Neural cell (in vitro differentiated cells): ENCODE measurements at regions not wholly inside any gene's neighbourhood (a gene's known extent, or its start where the extent isn't known, plus 50 kb on each side); places are given as distances from the start of the nearest gene placed in this dataset.

ENCODE experiments used
- H2AFZ ChIP-seq: fragments of 200-600, 300-800 bp; sonication (generic), shearing (Covaris generic); 2 replicates; pipeline ENCODE4 v1.6.0; 2014; ENCODE audit warnings: low read depth, mild to moderate bottlenecking, antibody characterized with exemption, low read length, moderate library complexity
- H3F3A ChIP-seq: fragments of 200-600 bp; shearing (Covaris generic); 2 replicates; pipeline ENCODE4 v1.6.1; 2016; ENCODE audit warnings: mild to moderate bottlenecking, moderate library complexity, mixed read lengths, antibody characterized with exemption, low read length; ENCODE audit not compliant: insufficient read depth, poor library complexity, severe bottlenecking
- H3K27ac ChIP-seq: fragments of 200-600, 300-800 bp; sonication (generic), shearing (Covaris generic); 2 replicates; pipeline ENCODE4 v1.5.1; 2014; ENCODE audit warnings: mild to moderate bottlenecking, low read length, moderate library complexity
- H3K27me3 ChIP-seq: fragments of 300-800, 200-600 bp; sonication (generic), shearing (Covaris generic); 2 replicates; pipeline ENCODE4 v1.6.0; 2014; ENCODE audit warnings: mild to moderate bottlenecking, low read depth, low read length, moderate library complexity; ENCODE audit not compliant: insufficient read depth
- H3K36me3 ChIP-seq: fragments of 300-800, 200-600 bp; sonication (generic), shearing (Covaris generic); 2 replicates; pipeline ENCODE4 v1.5.1; 2014; ENCODE audit warnings: mild to moderate bottlenecking, antibody characterized with exemption, low read length, moderate library complexity; ENCODE audit not compliant: insufficient read depth
- H3K4me2 ChIP-seq: fragments of 300-800, 200-600 bp; sonication (generic), shearing (Covaris generic); 2 replicates; pipeline ENCODE4 v1.6.0; 2014; ENCODE audit warnings: mild to moderate bottlenecking, low read length
- H3K4me3 ChIP-seq: fragments of 300-800, 200-600 bp; sonication (generic), shearing (Covaris generic); 2 replicates; pipeline ENCODE4 v1.5.1; 2014; ENCODE audit warnings: mild to moderate bottlenecking, low read length, moderate library complexity
- H3K79me2 ChIP-seq: fragments of 200-600 bp; shearing (Covaris generic); replicated peaks from 2 replicates; pipeline ENCODE4 v1.6.0; 2014; ENCODE audit warnings: mild to moderate bottlenecking, low read length, moderate library complexity; ENCODE audit not compliant: insufficient read depth
- H3K9ac ChIP-seq: fragments of 300-800, 200-600 bp; sonication (generic), shearing (Covaris generic); 2 replicates; pipeline ENCODE4 v1.6.1; 2016; ENCODE audit warnings: mild to moderate bottlenecking, low read length, mixed read lengths
- H3K9me2 ChIP-seq: fragments of 200-600 bp; shearing (Covaris generic); 2 replicates; pipeline ENCODE4 v1.6.1; 2016; ENCODE audit warnings: mild to moderate bottlenecking, low read length, mixed read lengths; ENCODE audit not compliant: insufficient read depth
- H3K9me3 ChIP-seq: fragments of 200-600, 300-800 bp; sonication (generic), shearing (Covaris generic); 2 replicates; pipeline ENCODE4 v1.6.1; 2016; ENCODE audit warnings: mild to moderate bottlenecking, mixed run types, low read length, moderate library complexity, mixed read lengths
- H4K20me1 ChIP-seq: fragments of 200-600 bp; shearing (Covaris generic); 2 replicates; pipeline ENCODE4 v1.6.1; 2016; ENCODE audit warnings: mild to moderate bottlenecking, mixed run types; ENCODE audit not compliant: insufficient read depth
- CTCF ChIP-seq: fragments of 450-650 bp; IDR thresholded peaks from 2 replicates; pipeline ENCODE4 v1.5.1; 2014; ENCODE audit warnings: antibody characterized with exemption, mild to moderate bottlenecking, moderate library complexity; ENCODE audit not compliant: poor library complexity, severe bottlenecking
- EP300 ChIP-seq: fragments of 450-650 bp; conservative IDR thresholded peaks from 2 replicates; pipeline ENCODE4 v1.6.1; 2014; ENCODE audit warnings: antibody characterized with exemption, mild to moderate bottlenecking, moderate library complexity; ENCODE audit not compliant: poor library complexity, severe bottlenecking
- EZH2 ChIP-seq: fragments of 200-600, 300-800 bp; shearing (Covaris generic), sonication (generic); IDR thresholded peaks from 2 replicates; pipeline ENCODE4 v1.6.1; 2014; ENCODE audit warnings: antibody characterized with exemption, low read length, borderline replicate concordance, mild to moderate bottlenecking; ENCODE audit not compliant: insufficient read depth, poor library complexity, severe bottlenecking
- MXI1 ChIP-seq: fragments of 450-650 bp; conservative IDR thresholded peaks from 2 replicates; pipeline ENCODE4 v1.6.1; 2014; ENCODE audit warnings: antibody characterized with exemption, mild to moderate bottlenecking; ENCODE audit not compliant: poor library complexity, severe bottlenecking
- POLR2AphosphoS5 ChIP-seq: IDR thresholded peaks from 2 replicates; pipeline ENCODE4 v1.6.1; 2012
- RAD21 ChIP-seq: fragments of 450-650 bp; conservative IDR thresholded peaks from 2 replicates; pipeline ENCODE4 v1.6.1; 2014; ENCODE audit warnings: antibody characterized with exemption, mild to moderate bottlenecking, moderate library complexity
- SMC3 ChIP-seq: fragments of 450-650 bp; conservative IDR thresholded peaks from 2 replicates; pipeline ENCODE4 v1.6.1; 2014; ENCODE audit warnings: antibody characterized with exemption, mild to moderate bottlenecking, moderate library complexity; ENCODE audit not compliant: poor library complexity
- TAF1 ChIP-seq: IDR thresholded peaks from 2 replicates; pipeline ENCODE4 v1.6.1; 2012; ENCODE audit warnings: low read depth
- TF ChIP-seq, protein P1 (sequence below): IDR thresholded peaks from 2 replicates; pipeline ENCODE4 v1.6.1; 2012; ENCODE audit warnings: borderline replicate concordance

DNA sequence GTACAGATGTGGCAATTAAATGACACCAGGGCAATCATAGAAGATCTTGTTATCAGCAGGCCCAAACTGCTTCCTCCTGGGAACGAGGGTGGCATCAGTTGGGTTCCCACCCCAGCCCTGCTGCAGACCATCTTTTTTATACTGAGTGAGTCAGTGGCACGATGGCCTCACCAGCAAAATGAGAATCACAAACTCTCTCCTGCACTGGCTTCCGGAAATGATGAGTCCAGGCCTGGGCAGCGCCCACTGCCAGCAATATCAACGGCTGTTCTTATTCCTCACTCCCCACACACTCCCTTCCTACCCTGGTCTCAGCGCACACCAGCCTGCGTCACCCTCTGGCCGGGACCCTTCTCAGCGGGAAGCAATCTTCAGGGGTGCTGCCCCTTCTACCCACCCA lies 340.3 kb downstream of the FOXL1 start:
- no peaks in the 10 kb centered on the region for H3K79me2 ChIP-seq
- H3K27me3 ChIP-seq = no peaks in the 10 kb centered on the region
- H3K9me2 ChIP-seq = no peaks in the 10 kb centered on the region
- no peak overlapping the region for H3K4me3 ChIP-seq
- H3F3A ChIP-seq = no peaks in the 10 kb centered on the region
- no peaks in the 10 kb centered on the region for H3K36me3 ChIP-seq
- H3K4me2 ChIP-seq = no peak overlapping the region
- no peak overlapping the region for H3K9ac ChIP-seq
- H4K20me1 ChIP-seq = no peaks in the 10 kb centered on the region
- no peaks in the 10 kb centered on the region for H3K9me3 ChIP-seq
- TF ChIP-seq, protein P1, sequence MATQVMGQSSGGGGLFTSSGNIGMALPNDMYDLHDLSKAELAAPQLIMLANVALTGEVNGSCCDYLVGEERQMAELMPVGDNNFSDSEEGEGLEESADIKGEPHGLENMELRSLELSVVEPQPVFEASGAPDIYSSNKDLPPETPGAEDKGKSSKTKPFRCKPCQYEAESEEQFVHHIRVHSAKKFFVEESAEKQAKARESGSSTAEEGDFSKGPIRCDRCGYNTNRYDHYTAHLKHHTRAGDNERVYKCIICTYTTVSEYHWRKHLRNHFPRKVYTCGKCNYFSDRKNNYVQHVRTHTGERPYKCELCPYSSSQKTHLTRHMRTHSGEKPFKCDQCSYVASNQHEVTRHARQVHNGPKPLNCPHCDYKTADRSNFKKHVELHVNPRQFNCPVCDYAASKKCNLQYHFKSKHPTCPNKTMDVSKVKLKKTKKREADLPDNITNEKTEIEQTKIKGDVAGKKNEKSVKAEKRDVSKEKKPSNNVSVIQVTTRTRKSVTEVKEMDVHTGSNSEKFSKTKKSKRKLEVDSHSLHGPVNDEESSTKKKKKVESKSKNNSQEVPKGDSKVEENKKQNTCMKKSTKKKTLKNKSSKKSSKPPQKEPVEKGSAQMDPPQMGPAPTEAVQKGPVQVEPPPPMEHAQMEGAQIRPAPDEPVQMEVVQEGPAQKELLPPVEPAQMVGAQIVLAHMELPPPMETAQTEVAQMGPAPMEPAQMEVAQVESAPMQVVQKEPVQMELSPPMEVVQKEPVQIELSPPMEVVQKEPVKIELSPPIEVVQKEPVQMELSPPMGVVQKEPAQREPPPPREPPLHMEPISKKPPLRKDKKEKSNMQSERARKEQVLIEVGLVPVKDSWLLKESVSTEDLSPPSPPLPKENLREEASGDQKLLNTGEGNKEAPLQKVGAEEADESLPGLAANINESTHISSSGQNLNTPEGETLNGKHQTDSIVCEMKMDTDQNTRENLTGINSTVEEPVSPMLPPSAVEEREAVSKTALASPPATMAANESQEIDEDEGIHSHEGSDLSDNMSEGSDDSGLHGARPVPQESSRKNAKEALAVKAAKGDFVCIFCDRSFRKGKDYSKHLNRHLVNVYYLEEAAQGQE = no peak
- TF ChIP-seq EP300 (no peak), TAF1 (no peak), RAD21 (no peak), EZH2 (no peak), MXI1 (no peak), POLR2AphosphoS5 (no peak), CTCF (no peak), SMC3 (no peak)
- H3K27ac ChIP-seq = no peak overlapping the region
- no peak overlapping the region for H2AFZ ChIP-seq

GRCh38 chr16:86919078-86919477 lies 340.7 kb downstream of the FOXL1 start:
- no peaks in the 10 kb centered on the region for H4K20me1 ChIP-seq
- H3K4me3 ChIP-seq = no peak overlapping the region
- no peak overlapping the region for H3K4me2 ChIP-seq
- no peak overlapping the region for H3K27ac ChIP-seq
- H3F3A ChIP-seq = no peaks in the 10 kb centered on the region
- no peaks in the 10 kb centered on the region for H3K36me3 ChIP-seq
- H3K79me2 ChIP-seq = no peaks in the 10 kb centered on the region
- H3K9ac ChIP-seq = no peak overlapping the region
- no peak overlapping the region for H2AFZ ChIP-seq
- H3K9me2 ChIP-seq = no peaks in the 10 kb centered on the region
- H3K9me3 ChIP-seq = no peaks in the 10 kb centered on the region
- TF ChIP-seq EZH2 = no peak
- TF ChIP-seq, protein P1 = no peak
- TF ChIP-seq POLR2AphosphoS5 = no peak
- TF ChIP-seq MXI1 = no peak
- no peak for TF ChIP-seq EP300
- TF ChIP-seq SMC3 = no peak
- H3K27me3 ChIP-seq = no peaks in the 10 kb centered on the region
